ENCODE measurements at regions not wholly inside any gene's neighbourhood (a gene's known extent, or its start where the extent isn't known, plus 50 kb on each side); places are given as distances from the start of the nearest gene placed in this dataset.
"Not testable (repeated sequence)": the region's sequence is repeated elsewhere in the genome, so short reads cannot be mapped to it uniquely, and the experiment has no call there.

- DNase-seq (ENCODE audit: low read depth in 4 of 4, low spot score in 3 of 4) = no peak
These were observed 787.4 kb downstream of the KCNJ2 start for GRCh38 chr17:70956726-70957125.

GRCh38 chr17:70961341-70961740, 792.0 kb downstream of the KCNJ2 start:
- DNase-seq (ENCODE audit: low read depth in 4 of 4, low spot score in 3 of 4) = no peak

GRCh38 chr17:70968302-70968701, 799.0 kb downstream of the KCNJ2 start:
- no peak for DNase-seq (ENCODE audit: low read depth in 4 of 4, low spot score in 3 of 4)

- no peak for DNase-seq (ENCODE audit: low read depth in 4 of 4, low spot score in 3 of 4)
These were observed 800.2 kb downstream of the KCNJ2 start for GRCh38 chr17:70969521-70970034.

- no peak for DNase-seq (ENCODE audit: low read depth in 4 of 4, low spot score in 3 of 4)
These were observed 807.1 kb downstream of the KCNJ2 start for GRCh38 chr17:70976447-70976846.

- no peak for DNase-seq (ENCODE audit: low read depth in 4 of 4, low spot score in 3 of 4)
These were observed 815.5 kb downstream of the KCNJ2 start for GRCh38 chr17:70984873-70985272.

- DNase-seq (ENCODE audit: low read depth in 4 of 4, low spot score in 3 of 4) = no peak
These were observed 818.6 kb downstream of the KCNJ2 start for GRCh38 chr17:70987867-70988340.

GRCh38 chr17:70988622-70989021, 819.3 kb downstream of the KCNJ2 start:
- DNase-seq (ENCODE audit: low read depth in 4 of 4, low spot score in 3 of 4) = no peak

GRCh38 chr17:70989280-70989679, 819.9 kb downstream of the KCNJ2 start:
- DNase-seq (ENCODE audit: low read depth in 4 of 4, low spot score in 3 of 4) = no peak

GRCh38 chr17:70994194-70994593, 824.9 kb downstream of the KCNJ2 start:
- no peak for DNase-seq (ENCODE audit: low read depth in 4 of 4, low spot score in 3 of 4)

- DNase-seq (ENCODE audit: low read depth in 4 of 4, low spot score in 3 of 4) = no peak
These were observed 826.7 kb downstream of the KCNJ2 start for GRCh38 chr17:70995997-70996396.

GRCh38 chr17:71003736-71004135, 834.4 kb downstream of the KCNJ2 start:
- no peak for DNase-seq (ENCODE audit: low read depth in 4 of 4, low spot score in 3 of 4)

GRCh38 chr17:71004413-71004812, 835.1 kb downstream of the KCNJ2 start:
- no peak for DNase-seq (ENCODE audit: low read depth in 4 of 4, low spot score in 3 of 4)

- DNase-seq (ENCODE audit: low read depth in 4 of 4, low spot score in 3 of 4) = no peak
These were observed 842.1 kb downstream of the KCNJ2 start for GRCh38 chr17:71011391-71011790.

GRCh38 chr17:71019699-71020098, 850.4 kb downstream of the KCNJ2 start:
- no peak for DNase-seq (ENCODE audit: low read depth in 4 of 4, low spot score in 3 of 4)

- no peak for DNase-seq (ENCODE audit: low read depth in 4 of 4, low spot score in 3 of 4)
These were observed 853.4 kb downstream of the KCNJ2 start for GRCh38 chr17:71022758-71023157.

GRCh38 chr17:71023249-71024030, 854.1 kb downstream of the KCNJ2 start:
- peak; percentile 16 to 67 (median 41) for DNase-seq (ENCODE audit: low read depth in 4 of 4, low spot score in 3 of 4)

- DNase-seq (ENCODE audit: low read depth in 4 of 4, low spot score in 3 of 4) = no peak
These were observed 854.8 kb downstream of the KCNJ2 start for GRCh38 chr17:71024172-71024571.

GRCh38 chr17:71024969-71025368, 855.6 kb downstream of the KCNJ2 start:
- DNase-seq (ENCODE audit: low read depth in 4 of 4, low spot score in 3 of 4) = no peak

- no peak for DNase-seq (ENCODE audit: low read depth in 4 of 4, low spot score in 3 of 4)
These were observed 859.9 kb downstream of the KCNJ2 start for GRCh38 chr17:71029246-71029645.

- DNase-seq (ENCODE audit: low read depth in 4 of 4, low spot score in 3 of 4) = not testable (repeated sequence)
These were observed 862.0 kb downstream of the KCNJ2 start for GRCh38 chr17:71031286-71031685.

GRCh38 chr17:71032746-71033273, 863.5 kb downstream of the KCNJ2 start:
- DNase-seq (ENCODE audit: low read depth in 4 of 4, low spot score in 3 of 4) = no peak

All from right renal pelvis (tissue), 4 donors.